ENCODE measurements at regions not wholly inside any gene's neighbourhood (a gene's known extent, or its start where the extent isn't known, plus 50 kb on each side); places are given as distances from the start of the nearest gene placed in this dataset.

- no peak for DNase-seq
Observed at GRCh38 chr5:175282611-175283225, 161.3 kb downstream of the DRD1 start.

GRCh38 chr5:175281714-175282113 lies 162.3 kb downstream of the DRD1 start:
- no peak for DNase-seq

- DNase-seq = no peak
Observed at GRCh38 chr5:175281257-175281656, 162.7 kb downstream of the DRD1 start.

DNA sequence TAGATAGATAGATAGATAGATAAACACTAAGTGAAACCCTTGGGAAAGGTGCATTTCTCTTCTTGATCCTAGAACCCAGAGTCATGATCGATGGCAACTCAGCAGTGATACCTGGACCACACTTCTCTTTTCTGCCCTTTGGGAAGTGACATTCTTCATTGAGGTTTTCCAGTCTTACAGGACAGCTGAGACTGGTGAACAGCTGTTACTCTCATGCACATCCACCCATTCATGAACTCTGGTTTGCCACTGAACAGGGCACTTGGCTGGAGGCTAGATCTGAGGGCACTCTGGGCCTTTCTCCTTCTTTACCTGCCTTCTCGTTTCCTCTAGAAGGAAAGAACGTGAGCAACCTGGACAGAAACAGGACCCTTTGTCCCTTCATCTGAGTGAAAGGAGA lies 164.5 kb downstream of the DRD1 start:
- DNase-seq = no peak

DNA sequence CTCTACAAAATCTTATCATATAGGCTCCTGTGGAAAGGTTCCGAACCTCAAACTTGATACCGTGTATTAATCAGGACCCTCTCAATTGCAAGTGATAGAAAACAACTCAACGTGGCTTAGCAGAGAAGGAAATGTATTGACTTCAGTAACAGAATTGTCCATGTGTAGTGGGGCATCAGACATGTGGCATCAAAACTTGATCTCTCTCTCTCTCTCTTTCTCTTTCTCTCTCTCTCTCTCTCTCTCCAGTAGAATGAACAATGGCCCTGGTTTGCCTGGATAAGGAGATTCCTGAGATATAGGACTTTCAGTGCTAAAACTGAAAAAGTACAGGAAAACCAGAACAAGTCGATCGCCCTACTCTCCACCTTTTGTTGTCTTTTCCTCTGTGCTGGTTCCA lies 168.2 kb downstream of the DRD1 start:
- DNase-seq = no peak

DNA sequence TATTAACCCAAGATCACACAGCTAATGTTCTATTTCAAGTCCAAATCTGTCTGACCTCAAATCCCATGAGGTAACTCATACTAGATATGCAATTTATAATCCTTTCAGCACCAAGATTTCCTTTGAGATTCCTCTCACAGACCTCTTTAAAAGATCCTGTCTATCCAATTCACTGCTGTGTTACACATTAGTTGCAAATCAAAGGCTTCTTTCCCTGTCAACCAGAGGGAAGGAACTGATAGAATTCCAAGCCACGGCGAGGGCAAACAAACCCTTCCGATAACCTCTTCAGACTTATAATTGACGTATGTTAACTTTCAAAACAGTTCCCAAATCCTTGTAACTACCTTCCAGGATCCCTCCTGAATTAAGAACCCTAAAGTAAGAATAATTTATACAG lies 168.9 kb downstream of the DRD1 start:
- DNase-seq = no peak

- no peak for DNase-seq
Observed at GRCh38 chr5:175274171-175274570, 169.8 kb downstream of the DRD1 start.

GRCh38 chr5:175264406-175264805 lies 179.6 kb downstream of the DRD1 start:
- no peak for DNase-seq

- DNase-seq = no peak
Observed at GRCh38 chr5:175263776-175264175, 180.2 kb downstream of the DRD1 start.

DNA sequence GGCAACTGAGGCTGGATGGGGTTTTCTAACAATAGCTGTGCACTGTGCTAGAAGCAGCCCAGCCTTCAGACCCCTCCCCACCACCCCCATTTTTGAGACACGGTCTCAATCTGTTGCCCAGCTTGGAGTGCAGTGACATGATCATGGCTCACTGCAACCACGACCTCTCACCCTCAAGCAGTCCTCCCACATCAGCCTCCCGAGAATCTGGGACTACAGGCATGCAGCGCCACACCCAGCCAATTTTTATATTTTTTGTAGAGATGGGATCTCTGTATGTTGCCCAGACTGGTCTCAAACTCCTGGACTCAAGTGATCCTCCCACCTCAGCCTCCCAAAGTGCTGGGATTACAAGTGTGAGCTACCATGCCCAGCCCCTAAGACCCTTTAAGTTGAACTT lies 182.5 kb downstream of the DRD1 start:
- no peak for DNase-seq

DNA sequence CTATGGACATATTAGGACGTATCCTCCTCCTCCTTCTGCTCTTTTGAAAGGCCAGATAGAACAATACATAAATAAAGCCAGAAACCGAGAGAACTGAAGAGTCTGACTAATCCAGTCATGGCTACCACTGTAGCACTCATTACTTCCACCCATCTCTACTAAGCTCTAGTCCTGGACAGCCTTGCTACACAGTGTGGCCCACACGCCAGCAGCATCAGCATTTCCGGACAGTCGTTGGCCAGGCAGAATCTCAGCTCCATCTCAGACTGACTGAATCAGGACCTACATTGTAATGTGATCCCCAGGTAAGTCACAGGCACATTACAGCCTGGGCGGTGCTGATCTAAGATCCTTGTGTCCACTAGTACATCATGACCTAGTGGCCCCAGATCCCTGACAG lies 182.9 kb downstream of the DRD1 start:
- DNase-seq = no peak

DNA sequence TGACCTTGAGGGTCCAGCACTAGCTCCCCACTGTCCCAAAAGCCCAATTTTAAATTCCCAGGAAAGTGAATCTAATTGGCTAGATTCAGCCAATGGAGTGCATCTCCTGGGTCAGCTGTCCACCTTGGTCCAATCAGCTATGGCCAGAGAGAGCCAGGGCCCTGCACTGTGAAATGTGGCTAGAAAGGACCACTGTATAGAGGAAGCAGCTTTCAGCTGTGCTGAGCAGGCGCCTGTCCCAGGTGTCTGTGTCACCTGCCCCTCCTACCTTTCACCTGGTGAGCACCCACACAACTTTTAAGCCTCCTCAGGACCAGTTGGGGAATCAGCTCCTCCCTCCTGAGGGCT lies 186.2 kb downstream of the DRD1 start:
- DNase-seq = no peak

GRCh38 chr5:175257128-175257846 lies 186.7 kb downstream of the DRD1 start:
- no peak for DNase-seq

GRCh38 chr5:175254155-175254554 lies 189.8 kb downstream of the DRD1 start:
- DNase-seq = no peak

- no peak for DNase-seq
Observed at GRCh38 chr5:175253597-175253996, 190.4 kb downstream of the DRD1 start.

DNA sequence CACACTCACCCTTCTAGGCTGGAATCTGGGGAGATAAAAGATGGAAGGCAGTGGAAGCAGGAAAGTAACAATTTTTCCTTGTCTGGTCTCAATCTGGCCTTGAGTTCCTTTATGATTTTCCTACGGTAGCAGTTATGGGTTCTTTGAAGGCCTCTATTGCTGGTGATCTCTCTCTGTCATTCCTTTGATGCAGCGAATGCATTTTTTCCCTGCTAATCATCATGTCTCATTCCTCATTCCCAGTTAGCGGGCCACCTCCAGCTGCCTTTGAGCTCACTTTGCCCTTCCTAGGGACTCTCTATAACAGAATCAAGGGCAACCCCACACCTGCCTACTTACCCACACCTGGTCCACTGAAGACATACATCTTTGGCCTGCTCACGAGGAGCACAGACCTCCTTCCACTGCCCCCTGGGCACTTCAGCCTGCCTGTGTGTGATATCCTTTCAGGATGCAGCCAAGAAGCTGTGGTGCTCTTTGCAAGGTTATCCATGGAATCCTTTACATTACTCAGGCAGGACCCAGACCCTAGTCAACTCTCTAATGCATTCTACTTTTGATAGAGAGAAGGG lies 191.7 kb downstream of the DRD1 start:
- DNase-seq = peak; percentile 6 to 35

- no peak for DNase-seq
Observed at GRCh38 chr5:175250426-175250825, 193.6 kb downstream of the DRD1 start.

DNA sequence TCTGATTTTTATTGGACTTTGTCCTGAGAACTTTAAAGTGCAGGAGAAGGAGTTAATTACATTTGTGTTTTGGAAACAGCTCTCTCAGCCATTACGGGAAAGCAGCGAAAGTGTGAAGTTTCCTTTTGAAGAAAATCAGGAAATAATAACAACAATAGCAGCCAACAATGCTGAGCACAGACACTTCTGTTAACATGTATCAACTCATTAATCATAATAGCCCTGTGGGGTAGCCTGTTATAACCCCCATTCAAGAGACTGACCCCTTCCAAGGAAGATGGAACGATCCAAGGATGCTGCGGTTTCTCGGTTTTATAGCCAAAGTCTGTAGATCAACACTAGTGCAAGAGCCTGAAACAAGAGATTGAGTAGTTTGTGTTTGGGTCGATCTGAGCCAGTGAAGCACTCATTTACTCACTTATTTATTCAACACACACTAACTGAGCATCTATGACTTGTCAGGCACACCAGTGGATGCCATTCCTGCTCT lies 195.5 kb downstream of the DRD1 start:
- DNase-seq = no peak

DNA sequence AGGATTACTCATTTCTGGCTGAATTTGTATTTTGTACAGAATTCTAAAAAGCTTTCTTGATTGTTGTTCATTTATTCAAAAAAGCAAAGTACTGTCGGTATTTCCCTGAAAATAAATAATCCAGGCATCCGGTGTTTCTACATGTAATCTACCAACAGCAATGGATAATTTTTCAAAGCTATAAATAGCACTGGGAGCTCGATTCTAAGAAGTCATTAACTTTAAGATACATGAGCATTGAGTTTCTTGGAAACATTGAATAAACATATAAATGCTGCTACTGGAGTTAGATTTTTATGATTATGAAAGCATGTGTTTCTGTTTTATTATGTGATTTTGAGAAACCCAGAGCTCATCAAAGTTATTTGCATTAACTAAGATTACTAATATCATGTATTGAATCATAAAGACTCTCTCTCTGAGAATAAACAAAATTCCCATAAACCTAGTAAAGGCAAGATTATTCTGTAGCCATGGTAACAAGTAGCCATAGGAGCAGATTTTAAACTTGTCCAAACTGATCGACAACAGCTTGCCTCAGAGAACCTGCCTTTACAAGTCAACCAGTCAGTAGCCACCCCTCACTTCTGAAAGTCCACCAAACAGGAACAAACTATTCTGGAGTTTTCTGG lies 197.0 kb downstream of the DRD1 start:
- no peak for DNase-seq

DNA sequence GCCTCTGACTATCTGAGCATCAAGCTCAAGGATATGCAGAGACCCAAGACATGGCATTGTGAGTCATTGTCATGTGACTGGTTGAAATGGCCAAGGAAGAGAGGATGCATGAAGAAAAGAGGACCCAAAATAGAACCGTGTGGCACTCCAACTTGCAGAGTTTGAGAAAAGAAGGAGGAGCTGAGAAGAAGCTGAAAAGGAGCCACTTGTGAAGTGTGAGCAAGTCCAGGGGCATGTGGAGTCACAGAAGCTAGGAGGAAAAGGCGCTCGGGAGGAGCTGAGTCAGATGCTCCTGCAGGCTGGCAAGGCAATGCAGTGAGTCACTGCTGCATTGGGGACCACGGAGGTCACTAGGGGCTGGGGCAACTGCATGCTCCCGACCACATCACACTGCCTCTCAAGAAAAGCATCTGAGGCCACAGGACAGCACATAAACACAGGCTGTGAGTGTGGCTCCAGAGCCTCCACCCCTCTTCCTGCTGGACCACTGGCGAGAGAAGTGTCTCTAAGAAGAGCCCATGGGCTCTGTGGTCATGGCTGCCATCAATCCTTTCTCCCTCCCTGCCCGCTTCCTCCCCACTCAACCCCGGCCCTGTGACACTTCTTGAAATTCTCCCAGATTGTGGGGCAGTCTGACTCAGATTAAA lies 197.6 kb downstream of the DRD1 start:
- DNase-seq = peak; percentile 93 to 97

DNA sequence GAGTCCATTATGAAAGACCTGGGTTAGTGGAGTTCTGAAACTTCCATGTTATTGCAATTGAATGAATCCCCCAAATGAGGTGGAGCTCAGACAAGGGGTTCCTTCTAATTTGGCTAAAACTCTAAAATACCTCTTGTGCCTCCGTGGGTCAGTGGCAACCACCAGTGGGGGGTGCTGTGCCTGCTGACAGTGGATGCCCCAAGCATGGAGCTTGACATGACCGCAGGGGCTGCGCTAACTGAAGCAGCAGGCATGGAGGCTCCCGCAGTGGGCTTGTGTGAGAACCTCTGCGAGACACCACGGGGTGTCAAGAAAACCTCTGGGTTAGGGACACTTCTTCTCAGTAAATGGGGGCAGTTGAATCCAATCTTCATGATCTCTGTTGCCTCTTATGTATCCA lies 200.5 kb downstream of the DRD1 start:
- DNase-seq = no peak

DNA sequence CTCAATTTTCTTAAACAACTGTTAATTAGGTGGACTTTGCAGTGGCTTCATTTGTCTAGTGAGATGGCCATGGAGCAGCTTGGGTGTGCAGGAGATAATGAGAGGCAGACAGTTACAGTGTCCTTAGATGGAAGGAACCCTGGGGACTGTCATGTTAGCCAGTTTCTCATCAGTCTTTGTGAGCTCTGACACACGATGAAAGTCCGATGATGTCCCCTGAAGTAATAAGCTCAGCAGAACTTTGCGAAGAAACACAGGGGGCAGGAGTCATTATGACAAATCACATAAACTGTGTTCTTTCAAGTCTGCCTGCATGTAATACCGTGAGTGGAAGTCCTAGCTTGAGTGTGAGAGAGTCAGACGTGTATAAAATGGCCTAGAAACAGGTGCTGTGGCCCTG lies 201.8 kb downstream of the DRD1 start:
- DNase-seq = no peak

DNA sequence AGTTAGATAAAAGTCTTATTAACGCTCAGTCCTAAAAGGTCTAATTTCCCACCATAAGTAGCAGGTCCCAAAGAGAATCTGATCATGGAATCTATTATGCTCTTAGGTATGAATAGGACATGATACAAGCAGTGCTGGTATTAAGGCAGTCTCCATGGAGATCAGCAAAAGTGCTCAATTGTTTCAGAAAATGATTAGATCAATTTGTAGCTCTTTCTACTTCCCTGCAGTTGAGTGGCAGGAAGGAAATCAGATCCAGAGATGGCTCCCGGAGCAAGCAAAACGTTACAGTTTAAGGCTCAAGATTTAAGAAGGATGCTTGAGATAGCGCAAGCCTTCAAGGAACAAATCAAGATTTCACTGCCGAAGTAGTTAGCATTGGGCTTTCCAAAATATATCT lies 205.7 kb downstream of the DRD1 start:
- DNase-seq = no peak

DNA sequence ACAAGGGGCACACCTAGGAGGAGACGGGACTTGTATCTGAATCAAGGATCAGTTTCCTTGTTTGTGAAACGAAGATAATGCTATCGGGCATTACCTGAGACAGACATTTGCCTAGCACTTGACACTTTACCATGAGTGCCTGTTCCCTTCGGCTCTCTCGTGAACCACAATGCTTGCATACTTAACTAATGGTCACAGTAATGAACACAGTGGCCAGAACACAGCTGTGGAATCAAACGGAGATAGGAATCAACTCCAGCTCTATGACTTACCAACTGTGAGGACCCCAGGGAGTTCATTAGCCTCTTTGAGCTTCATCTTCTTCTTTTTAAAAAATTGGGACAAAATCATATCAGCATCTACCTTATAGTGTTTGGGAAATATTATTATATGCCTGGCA lies 207.8 kb downstream of the DRD1 start:
- no peak for DNase-seq
